HS-5 (cell line): ENCODE measurements at regions not wholly inside any gene's neighbourhood (a gene's known extent, or its start where the extent isn't known, plus 50 kb on each side); places are given as distances from the start of the nearest gene placed in this dataset.
"Not testable (repeated sequence)": the region's sequence is repeated elsewhere in the genome, so short reads cannot be mapped to it uniquely, and the experiment has no call there.

ENCODE experiments used
- DNase-seq: peaks from one replicate; pipeline ENCODE4 v3.0.0-alpha.2; 2012; ENCODE audit warnings: low read depth

DNA sequence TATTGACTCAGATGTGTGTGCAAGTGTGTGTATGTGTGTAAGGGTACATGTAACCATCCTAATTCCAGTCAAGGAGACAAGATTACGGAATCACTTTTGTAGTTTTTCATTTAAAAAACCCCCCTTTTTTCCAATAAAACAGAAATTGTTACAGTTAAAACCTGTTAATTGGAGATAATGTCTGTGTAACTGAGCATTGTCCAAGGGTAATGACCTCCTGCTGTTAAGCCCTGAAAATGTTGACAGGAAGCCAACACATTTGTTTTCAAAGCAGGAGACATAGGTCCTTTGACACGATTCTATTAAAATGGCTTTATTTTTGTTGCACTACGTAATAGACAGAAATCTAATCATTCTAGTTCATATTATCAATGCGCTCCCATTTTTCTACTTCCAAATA, 457.3 kb upstream of the ARRDC3 start:
- no peak for DNase-seq

DNA sequence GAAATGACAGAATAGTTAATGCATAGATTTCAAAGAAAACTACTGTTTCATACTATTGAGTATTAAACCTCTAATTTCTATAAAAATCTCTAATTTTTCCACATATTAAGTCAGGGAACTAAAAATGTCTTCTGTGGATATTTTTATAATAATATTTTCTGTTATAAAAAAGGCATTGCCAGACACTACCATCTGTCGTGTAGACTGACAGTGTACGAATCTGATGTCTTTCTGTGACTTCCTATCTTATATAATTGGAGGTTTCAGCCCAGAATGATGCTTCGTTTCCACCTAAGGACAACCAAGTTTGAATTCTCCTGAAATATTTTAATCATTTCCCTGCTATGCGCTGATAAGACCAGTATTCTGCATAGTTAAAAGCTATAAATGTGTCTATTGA, 456.6 kb upstream of the ARRDC3 start:
- DNase-seq, result no peak

DNA sequence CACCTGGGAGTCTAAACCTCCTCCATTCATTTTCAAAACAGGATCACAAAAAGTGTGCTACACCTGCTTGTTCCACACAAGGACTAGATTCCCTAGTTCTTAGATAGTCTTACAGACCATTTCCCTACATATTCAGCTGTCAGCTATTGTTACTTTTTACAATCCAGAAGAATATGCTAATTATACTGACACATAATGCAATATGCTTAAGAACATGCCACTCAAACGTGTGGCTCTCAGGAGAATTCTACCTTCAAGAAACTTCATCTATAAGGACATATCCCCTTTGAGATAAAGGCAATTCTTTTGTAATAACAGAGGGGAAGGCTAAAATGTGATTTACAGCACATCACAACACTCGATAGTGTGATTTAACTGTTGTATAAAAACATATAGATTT, 456.1 kb upstream of the ARRDC3 start:
- DNase-seq, result no peak

DNA sequence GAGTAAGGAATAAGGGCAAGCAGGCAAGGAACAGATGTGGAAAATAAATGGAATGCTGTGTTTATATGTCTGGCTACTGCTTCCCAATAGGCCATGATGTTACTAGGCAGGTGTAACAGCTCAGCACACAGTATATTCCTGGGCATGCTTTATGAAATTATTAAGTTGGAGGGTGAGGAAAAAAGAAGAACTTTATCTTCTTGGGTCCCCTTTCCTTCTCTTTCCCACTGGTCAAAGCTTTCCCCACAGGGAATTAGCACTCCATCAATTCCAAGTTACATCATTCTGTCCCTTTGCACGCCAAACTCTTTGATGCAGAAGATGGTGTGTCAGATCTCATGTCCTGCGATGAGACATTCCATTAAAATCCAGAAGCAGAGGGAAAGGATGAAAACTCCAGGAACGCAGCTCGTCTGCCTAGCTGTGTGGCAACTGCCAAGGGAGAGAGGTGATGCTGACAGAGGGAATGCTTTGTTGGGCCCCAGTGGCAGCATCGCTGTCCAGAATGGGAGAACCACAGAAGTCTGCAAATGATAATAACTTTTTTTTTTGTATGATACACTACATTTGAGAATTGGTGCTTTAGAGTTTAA, 447.3 kb upstream of the ARRDC3 start:
- no peak for DNase-seq

DNA sequence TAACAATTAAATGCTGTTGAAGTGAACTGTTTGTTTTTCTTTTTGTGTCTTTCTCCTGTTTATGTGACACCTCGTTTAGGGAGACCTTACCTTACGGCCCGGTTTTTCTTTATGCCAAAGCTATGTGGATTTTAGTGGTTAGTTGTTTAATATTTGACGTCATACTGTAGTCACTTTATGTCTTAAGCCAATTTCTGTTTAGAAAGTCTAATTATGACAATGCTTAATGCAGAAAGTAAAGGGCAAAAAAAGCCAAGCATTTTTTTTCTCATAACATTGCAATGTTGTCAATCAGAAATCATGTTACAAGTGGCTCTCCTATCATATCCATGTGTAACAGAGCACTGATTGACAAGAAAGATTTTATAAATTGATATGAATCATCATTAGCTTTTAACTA, 442.5 kb upstream of the ARRDC3 start:
- no peak for DNase-seq

DNA sequence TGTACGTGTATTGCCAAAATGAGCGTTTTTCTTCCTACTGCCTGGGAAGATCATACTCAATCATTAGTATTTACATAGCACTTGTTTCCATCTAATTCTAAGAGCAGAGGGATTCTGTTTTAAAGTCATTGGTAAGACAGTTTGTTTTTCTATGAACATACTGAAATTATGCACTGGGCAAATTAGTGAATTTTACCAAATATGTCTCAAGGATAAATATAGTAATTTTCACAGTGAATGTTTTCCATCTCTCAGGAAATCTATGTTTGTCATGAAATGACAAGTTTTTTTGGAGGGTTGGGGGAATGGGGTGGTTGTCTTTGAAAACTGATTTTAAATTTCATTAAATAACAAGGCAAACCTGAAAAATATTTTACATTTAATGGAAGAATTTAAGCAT, 441.3 kb upstream of the ARRDC3 start:
- no peak for DNase-seq

DNA sequence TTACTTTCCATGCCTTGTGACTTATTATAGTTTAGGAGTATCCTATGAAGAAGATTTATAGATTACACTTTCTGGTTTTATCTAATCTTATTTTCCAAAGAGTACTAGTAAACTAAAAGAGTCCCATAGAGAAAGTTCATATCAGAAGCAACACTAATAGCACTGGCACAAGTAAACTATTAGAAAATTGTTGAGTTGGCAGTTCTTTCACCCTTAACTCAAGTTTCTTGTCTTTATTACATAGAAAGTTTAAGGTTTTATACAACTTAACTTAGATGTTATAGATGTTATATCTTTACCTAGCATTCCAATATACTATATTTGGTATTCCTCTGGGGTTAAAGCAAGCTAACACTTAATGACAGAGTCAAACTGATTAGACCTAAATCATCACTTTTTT, 437.8 kb upstream of the ARRDC3 start:
- no peak for DNase-seq

DNA sequence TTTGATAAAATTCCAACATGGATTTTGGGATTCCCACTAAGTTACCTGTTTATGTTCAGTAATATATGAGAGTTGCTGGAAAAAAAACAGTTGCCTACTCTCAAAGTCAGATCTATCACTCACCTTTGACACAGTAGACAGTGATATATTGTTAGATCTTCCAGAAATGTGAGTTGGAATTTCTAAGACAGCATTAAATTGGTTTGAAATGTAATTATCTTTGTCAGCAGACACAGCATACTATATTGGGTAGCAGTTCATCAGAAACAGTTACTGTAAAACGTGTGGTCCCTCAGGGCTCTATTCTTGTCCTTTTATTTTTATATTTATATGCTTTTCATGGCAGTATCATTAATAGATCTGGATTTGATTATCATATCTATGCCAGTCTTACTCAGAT, 433.6 kb upstream of the ARRDC3 start:
- DNase-seq, result no peak

DNA sequence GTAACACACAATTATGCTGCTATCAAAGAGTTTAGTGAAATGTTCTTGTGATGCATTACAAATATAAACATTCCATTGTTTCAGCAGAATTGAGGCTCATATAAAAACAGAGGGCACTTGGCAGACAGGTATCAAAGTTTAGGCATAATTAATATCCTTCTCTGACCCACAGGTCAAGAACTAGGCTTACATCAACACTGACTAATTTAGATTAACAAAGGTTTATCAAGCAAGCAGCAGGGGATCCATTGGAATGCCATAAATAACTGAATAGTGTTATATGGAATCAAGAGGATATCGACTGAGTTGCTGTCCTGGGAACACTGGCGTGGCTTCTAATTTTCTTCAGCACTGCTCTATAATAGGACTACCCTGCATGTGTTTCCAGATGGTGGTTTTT, 414.5 kb upstream of the ARRDC3 start:
- DNase-seq, result no peak

DNA sequence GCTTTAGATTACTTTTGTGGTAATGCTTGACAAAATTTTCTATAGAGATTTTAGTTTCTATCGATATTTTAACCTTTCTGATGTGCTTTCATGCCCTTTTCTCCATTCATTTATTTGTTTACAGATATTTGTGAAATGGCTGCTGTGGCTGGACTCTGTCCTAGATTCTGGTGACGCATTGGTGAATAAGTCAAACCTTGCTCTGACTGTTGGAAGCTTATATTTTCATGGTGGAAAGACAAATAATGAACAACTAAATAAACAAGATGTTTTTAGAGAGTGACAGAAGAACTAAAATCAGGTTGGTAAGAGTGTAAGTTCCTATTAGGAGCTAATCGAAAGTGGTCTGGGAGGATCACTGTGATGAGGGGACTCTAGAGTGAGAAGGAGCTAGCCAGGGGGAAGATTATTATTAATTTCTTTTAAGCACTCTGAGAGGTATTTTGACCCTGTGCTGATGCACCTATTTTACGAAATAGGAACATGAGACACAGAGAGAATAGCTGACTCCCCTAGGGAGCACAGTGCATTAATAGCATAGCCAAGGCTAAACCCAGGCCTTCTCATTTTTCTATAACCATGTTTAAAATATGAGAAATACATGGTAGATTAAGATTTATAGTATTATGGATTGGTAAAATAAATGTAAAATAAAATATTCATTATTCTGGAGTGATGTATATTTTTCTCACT, 411.9 kb upstream of the ARRDC3 start:
- no peak for DNase-seq

DNA sequence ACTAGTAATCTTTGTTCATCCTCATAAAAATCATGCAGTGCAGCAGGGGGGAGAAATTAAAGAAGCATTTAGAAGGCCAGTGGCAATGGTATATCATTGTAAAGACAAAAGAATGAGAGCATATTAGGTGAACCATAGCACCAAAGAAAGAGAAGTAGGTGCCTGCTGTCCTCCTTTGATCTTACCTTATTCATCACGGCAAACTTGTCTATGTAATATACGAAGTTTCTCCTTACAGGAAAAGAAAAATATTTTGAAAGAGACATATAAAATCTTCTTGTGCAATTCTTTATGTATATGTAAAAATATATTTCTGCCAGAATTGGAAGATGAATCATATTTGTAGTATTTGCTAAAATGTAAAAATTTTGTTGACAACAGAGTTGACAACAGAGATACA, 411.3 kb upstream of the ARRDC3 start:
- no peak for DNase-seq

DNA sequence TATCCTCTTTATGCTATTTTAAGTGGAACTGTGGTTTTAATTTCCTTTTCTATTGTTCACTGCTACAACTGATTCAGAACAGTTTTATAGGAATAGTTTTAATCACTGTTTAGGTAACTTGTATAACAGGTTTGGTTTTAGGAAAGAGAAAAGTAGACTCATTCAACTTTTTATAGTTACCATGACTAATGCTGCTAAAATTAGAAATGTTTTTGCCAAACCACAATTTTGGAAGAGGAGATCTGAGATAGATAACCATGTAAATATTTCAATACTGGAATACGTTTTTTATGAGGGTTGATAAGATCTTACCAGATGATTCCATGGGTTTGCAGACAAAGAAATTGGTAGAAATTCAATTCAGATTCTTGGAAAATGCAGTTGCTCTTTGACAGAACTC, 404.6 kb upstream of the ARRDC3 start:
- peak; percentile 49 for DNase-seq

DNA sequence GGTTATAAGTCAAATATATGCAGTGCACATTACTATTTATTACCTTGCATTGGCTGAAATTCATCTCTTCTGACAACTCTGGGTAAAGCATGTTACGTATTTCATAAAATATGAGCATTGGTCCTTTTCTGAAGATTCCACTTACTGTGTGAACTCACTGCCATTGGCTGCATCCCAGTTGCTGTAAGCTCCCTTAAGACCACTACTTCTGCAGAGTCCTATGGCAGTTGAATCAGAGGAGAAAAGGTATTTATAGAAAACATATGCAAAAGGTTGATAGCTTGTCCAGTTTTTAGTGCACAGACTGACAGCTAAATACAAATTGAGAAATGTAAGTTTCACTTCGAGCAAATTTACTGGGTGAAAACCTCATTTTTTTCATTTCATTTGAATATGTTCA, 394.6 kb upstream of the ARRDC3 start:
- DNase-seq, result no peak

DNA sequence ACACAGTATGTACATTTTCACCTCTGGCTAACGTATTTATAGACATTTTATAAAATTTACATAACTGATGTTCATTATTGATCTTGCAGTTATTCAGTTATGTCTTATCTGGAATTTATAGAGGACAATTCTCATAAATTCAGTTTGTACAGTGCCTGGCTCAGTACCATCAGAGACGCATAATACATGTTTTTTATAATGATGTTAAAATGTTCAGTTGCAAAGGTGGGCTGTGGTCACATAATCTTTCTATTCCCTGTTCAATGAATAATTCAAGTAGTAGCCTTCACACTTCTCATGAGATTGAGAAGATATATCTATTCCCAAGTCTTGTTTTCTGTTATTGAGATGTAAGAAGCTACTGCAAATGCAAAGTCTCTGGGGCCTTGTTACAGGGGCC, 393.1 kb upstream of the ARRDC3 start:
- DNase-seq, result no peak

DNA sequence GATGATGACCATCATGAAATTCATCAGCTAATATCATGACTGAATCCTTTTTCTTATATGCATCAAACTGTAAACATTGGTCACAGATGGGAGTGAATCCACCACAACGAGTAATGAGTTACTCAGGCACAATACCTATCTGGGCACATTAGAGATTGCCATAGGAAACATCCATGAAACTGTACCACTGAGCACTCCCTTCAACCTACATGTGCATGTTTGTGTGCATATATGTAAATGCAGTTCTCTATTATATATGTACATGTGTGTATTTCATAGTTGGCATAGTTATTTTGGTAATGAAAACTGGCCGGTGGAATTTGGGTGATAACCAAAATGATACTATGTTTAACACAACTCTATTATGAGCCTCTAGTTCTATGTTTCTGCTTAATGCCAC, 387.3 kb upstream of the ARRDC3 start:
- DNase-seq, result no peak

DNA sequence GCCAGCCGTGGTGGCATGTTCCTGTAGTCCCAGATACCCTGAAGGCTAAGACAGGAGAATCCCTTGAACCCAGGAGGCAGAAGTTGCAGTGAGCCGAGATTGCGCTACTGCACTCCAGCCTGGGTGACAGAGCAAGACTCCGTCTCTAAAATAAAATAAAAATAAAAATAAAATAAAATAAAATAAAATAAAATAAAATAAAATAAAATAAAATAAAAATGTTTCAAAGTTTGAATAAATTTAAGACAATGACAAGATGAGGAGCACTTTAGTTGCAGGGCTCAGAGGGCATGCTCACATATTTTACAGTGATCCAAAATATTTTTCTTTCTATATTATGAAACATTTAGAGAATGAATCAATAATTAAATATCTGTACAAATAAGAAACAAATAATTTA, 374.3 kb upstream of the ARRDC3 start:
- DNase-seq, result not testable (repeated sequence)

DNA sequence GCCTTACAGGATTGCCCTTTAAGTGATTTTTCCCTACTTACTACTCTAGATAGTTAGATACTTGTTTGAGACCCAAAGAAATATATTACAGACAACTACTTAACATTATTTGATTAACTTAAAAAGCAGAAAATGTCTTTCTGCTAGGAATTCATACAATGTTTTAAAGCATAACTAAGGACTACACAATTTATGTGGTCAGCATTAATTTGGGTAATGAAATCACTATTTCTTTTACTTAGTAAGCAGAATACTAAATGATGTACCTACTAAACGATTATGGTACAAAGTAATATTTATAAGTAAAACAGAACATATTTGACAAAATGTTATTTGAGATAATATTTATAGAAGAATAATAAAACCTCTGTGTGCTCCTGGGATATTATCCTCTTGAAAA, 371.9 kb upstream of the ARRDC3 start:
- DNase-seq, result no peak

DNA sequence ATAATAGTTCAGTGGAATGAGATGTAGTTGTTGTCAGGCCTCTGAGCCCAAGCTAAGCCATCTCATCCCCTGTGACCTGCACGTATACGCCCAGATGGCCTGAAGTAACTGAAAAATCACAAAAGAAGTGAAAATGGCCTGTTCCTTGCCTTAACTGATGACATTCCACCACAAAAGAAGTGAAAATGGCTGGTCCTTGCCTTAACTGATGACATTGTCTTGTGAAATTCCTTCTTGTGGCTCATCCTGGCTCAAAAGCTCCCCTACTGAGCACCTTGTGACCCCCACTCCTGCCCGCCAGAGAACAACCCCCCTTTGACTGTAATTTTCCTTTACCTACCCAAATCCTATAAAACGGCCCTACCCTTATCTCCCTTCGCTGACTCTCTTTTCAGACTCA, 361.4 kb upstream of the ARRDC3 start:
- not testable (repeated sequence) for DNase-seq

DNA sequence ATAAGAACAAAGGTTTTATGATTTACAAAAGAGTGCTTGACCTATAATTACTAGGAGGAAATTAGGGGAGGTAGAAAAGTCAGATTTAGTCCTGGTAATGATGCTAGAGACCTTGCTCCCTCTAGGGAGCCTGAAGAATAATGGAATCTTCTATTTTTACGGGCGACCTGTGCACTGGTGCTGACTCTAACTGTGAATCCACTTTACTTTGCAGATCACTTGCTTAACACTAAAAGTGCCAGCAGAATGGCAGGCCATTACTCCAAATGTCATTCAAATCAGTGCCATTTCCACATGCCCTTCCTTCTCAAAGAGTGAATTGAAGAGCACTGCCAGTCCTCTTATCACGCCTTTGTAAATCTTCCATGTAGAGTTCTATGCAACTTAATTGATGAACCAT, 359.4 kb upstream of the ARRDC3 start:
- no peak for DNase-seq

DNA sequence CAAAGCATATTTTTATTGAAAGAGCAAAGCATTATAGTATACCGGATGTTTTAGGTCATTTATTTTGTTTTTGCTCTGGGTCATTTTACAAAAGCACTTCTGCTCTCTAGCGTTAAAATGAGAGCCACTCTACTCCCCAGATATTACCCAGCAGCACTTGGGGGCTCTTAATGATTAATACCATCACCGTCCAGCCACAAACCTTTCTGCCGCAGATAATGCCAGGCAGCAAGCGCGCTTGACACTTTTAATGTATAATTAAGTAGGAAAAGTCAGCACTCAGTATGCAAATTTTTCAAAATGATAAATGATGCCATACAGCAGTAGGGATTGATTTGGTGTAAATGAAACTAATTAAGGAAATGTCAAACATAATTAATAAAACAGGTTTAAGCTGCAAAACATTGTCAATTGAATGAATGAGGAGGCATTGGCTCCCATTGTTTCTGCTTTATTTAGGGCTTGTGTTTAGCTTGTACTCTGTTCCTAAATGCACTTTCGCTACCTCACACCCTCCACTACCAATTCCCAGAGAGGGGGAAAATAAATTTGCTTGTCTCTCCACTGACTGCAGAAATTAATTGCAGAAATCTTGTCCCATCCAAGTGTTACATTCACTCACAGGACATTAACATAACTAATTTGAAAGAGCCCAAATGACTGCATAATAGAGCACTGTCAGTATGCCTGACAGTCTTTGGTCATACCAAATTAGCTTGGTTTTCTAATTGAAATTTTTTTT, 358.8 kb upstream of the ARRDC3 start:
- DNase-seq, result no peak

DNA sequence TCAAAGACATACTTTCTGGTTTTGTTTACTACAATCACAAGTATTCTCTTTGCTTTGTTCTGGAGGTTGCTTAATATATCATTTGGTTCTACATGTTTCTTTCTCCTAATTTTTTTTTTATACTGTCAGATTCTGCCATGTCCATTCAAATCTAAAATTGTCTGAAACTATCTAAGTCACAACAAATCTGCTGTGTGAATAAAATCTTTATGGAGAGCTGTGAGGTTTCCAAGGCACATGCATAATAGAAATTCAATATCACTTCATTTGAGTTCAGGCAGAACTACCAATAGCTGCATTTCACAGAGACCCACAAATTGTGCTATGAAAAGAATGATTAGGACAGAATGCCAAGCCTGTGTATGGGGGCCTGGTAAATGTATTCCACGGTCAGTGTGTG, 346.9 kb upstream of the ARRDC3 start:
- no peak for DNase-seq

DNA sequence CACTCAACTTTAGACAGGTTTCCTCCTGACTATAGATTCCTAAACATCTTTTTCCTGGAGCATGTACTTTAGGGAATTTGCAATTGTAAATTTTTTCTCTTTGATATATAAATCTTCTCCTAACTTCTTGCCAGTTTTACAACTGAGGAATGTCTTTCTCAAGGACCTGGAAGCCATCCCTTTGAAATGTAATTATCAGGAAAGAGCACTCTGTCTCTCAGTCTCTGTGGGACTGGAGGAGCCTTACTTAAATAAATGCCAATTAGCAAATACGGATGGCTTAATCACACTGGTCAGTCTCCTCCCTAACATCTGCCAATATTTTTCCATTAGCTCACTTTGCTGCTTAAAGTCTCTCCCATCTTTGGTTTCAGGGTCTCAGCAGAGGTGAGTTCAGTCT, 344.3 kb upstream of the ARRDC3 start:
- DNase-seq, result no peak

DNA sequence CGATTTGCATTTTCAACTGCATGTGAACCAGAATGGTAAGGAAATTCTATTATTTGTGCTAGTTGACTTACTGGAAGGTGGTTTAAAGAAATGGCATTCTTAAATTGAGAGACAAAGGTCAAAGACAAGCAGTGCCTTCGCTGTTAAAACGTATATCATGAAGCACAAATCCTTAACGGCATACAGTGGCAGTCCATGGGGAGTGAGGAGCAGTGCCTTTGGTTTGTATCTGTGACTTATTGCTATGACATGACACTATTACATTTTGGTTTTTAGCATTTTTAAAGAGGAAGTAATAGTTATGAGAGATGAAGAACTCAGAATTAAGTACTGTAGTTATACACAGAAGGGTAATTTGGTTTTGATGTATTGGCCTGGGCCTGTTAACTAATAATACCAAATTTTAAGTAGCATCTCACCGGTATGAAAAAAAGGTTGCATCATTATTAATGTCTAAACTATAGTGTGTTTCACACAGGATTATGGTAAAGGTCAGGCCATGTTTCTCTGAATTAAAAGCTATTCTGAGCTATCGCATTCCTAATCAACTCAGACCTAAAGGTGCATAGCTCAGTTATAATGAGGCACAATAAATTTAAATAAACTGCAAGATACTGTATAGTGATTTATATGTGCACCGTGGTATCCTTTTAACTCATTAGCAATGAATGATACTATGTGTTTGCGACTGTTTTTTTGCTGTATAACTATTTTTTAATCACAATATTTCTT, 339.8 kb upstream of the ARRDC3 start:
- no peak for DNase-seq
